SK-N-DZ (cell line): ENCODE measurements at regions not wholly inside any gene's neighbourhood (a gene's known extent, or its start where the extent isn't known, plus 50 kb on each side); places are given as distances from the start of the nearest gene placed in this dataset.

ENCODE experiments used
- DNase-seq: peaks from one replicate; pipeline ENCODE4 v3.0.0-alpha.2; 2015; ENCODE audit warnings: low spot score

DNA sequence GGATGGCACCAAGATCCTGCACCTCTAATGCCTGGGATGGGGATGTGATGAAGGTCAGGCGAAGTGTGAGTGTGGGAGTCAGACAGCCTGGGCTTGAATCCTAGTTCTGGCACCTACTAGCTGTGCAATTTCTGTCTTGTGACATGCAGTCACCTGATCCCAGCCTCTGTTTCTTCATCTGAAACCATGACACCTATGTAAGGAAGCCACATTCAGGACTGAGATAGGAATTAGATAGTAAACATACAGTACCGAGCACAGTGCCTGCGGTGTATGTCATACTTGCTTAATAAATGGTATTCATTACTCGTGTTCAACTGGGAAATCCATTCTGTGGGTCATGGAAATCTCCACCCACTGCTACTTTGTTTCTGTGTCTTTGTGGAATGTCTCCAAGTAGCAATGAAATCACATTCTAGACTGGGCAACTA lies 140.6 kb upstream of the STC2 start:
- no peak for DNase-seq

GRCh38 chr5:173466227-173466626 lies 138.0 kb upstream of the STC2 start:
- DNase-seq: no peak

GRCh38 chr5:173464813-173465212 lies 136.6 kb upstream of the STC2 start:
- DNase-seq: no peak

DNA sequence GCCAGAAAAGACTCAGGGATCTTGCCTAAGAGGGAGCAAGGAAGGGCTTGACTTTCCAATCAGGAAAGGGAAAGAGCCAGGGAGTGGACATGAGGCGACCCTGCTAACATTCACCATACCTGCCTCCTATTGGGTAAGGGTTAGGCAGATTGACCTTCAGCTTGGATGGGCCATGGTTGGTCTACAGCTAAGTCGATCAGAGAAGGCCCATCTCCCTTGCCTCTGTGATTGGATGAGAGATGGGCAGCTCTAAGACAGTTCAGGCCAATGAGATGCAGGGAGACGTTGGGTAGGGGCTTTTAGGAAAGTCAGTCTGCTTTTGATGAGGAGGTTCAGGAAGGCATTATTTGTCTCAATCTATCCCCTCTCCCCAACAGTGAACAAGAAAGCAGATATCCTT lies 135.0 kb upstream of the STC2 start:
- DNase-seq: no peak

DNA sequence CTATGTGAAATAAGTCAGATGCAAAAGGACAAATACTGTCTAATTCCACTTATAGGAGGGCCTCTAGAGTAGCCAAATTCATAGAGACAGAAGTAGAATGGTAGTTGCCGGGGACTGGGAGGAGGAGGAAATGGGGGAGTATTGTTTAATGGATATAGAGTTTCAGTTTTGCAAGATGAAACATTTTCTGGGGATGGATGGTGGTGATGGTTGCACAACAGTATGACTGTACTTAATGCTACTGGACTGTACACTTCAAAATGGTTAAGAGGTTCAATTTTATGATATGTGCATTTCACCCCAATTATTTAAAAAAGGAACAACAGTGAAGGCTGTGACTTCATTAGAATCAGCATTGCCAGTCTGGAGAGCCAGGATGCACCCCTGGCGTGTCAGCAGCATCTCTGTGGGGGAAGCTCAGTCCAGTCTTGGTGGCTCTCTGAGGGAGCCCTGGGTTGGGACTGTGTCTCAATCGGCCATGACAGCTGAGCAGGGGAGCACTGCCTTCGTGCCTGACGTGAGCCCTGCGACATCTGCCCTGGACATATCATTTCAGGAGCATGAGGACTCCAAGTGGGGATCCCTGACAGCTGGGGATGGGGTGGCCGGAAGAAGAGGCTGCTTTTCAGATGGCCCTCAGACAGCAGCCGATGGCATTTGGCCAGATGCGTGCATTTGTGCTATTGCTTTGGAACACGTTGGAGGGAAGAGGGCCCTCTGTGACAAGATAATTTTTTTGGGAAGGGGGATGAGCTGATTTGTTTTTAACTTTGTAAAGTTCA lies 130.8 kb upstream of the STC2 start:
- no peak for DNase-seq

DNA sequence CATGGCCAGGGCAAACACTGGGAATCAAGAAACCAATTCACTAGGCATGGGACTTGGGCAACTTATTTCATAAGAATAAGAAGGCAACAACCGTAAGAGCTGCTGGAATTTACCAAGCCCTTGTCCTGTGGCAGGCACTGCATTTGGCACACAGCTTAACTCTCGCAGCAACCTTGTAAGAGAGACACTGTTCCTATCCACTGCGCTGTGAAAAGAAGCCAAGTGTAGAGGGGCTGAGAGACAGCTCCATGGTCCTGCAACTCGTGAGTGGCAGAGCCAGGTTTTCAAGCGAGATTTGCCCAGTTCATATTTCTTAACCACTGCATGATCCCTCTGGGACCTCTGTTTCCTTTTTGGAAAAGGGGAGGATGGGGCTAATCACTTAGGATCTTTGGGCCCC lies 129.3 kb upstream of the STC2 start:
- DNase-seq: no peak

DNA sequence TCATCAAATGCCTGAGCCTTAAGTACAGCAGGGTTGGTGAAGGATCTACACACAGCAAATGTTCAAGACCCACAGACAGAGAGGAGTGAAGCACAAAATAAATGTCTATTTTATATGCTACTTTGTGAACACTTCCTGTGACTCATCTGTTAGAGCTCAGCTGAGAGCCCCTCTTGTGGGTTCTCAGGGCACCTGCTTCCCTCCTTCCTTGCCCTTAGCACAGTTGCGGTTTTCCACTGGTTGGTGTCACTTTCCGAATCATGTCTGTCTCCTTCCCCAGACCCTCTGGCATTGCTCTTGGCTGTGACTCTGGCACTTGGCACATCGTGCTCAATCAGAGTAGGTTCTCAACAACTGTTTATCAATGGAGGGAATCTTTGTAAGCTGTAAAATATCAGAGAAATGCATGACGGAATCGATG lies 128.5 kb upstream of the STC2 start:
- no peak for DNase-seq

- DNase-seq: no peak
Observed at GRCh38 chr5:173456181-173456580, 128.0 kb upstream of the STC2 start.

GRCh38 chr5:173455599-173455957 lies 127.4 kb upstream of the STC2 start:
- DNase-seq: no peak

DNA sequence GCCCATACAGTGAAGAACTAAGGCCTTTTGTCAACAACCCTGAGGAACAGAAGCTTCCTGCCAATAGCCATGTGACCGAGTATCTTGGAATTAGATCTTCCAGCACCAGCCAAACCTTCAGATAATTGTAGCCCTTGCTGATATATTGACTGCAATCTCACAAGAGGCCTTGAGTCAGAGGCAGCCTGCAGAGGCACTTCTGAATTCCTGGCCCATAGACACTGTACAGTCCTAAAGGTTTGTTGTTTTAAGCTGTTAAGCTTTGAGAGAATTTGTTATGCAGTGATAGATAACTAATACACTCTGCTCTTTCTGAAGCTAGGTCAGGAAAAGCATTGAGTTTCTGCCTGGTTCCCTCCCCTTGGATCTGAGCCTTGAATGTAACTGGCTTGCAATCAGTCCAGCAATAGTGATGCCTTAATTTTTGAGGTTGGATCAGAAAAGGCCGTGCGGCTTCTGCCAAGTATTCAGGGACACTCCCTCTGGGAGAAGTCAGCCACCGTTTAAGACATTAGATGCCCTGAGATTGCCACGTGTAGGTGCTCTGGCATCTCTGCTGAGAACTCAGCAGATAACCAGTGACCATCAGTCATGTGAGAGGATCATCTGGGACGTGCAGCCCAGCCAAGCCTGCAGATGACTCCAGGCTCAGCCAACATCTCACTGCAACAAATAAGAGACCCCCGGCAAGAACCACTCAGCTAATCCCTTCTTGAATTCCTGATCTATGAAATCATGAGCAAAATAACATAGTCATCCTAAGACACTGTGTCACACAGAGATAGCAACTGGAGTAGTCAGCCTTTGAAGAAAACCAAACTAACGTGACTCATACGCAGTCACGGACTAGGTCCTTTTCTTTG lies 126.8 kb upstream of the STC2 start:
- no peak for DNase-seq

GRCh38 chr5:173454361-173454735 lies 126.1 kb upstream of the STC2 start:
- no peak for DNase-seq

- DNase-seq: no peak
Observed at GRCh38 chr5:173453167-173453566, 125.0 kb upstream of the STC2 start.

DNA sequence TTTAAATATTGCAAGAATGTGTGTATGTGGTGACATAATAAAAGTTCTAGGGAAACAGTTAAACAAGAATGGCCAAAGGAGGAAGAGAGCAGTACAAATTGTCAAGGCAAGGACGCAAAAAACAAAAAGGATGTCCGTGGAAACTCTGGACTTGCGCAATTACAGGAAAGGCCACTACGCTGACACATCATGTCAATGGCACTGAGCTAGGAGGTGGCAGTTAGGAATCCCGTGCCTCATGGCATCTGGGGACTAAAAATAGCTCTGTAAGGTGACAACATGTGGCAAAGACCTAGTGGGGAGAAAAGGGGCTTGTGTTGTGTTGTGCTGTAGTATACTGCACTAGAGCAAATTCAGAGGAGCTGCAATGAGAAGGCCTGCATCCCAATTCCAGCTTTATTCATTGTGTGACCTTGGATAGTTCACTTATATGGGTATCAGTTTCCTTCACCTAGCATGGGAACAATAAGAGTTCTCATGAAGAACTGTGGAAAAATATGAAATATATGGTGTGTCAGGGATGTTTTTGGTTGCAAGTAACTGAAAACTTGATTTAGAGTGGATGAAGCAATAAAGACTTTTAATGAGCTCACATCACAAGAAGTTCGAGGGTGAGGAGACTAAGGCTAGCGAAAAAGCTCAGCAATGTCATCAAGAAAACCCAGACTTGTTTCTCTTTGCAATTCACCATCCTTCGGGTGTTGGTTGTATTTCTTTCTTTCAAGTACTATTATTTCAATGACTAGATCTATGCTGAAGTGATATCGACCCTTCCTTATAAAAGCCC lies 124.1 kb upstream of the STC2 start:
- no peak for DNase-seq

- DNase-seq: no peak
Observed at GRCh38 chr5:173451651-173452050, 123.4 kb upstream of the STC2 start.

DNA sequence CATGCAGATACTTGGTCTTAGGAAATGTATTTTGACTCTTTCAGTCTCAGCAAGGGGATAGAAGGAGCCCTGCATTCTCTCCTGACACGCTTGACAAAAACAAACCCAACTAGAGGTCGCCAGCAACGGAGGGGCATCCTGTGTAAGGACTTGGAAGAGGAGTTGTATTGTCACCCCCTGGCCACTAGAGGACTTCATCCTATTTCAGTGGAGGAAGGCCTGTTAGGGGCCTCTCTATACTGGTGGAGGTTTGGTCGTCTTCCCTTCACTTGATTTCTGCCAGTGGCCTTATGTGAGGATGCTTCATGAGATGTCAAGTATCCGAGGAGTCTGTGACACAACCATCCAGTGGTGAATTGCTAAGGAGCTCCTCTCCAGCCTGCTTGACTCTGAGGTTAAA lies 122.8 kb upstream of the STC2 start:
- DNase-seq: peak; percentile 19

DNA sequence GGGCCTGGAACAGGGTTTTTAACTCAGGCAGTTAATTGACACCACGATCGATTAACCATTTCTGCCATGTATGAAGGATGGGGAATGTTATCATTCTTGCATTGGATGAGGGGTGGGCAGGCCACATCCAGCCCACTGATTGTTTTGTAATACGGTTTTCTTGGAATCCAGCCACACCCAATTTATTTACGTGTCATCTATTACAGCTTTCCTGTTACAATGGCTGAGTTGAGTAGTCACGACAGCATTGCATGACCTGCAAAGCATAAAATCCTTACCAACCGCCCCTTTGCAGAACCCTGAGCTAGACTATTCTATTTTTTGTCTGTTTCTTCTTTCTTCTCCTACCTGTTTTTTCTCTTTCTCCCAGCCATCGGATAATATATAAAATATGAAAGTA lies 122.0 kb upstream of the STC2 start:
- no peak for DNase-seq

- no peak for DNase-seq
Observed at GRCh38 chr5:173448856-173449255, 120.6 kb upstream of the STC2 start.

- DNase-seq: no peak
Observed at GRCh38 chr5:173443971-173444370, 115.8 kb upstream of the STC2 start.

- DNase-seq: no peak
Observed at GRCh38 chr5:173441053-173441628, 112.9 kb upstream of the STC2 start.

- DNase-seq: no peak
Observed at GRCh38 chr5:173438951-173439350, 110.7 kb upstream of the STC2 start.

GRCh38 chr5:173435447-173435846 lies 107.2 kb upstream of the STC2 start:
- DNase-seq: no peak

DNA sequence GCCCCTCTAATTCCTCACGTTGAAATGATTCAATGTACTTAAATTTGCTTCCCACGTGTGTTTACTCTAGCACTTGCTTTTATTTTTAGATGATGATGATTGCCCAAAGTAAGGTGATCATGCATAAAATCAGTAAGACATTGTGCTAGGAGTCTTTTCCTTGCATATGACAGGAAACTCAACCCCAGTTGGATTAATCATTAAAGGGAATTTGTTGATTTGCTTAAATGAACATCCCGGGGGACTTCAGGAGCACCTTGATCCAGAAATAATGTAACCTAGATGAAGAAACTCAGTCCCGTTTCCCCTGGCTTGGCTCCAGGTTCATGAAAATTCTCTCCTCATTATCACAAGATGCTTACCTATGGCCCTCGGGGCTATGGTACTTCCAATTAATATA lies 106.1 kb upstream of the STC2 start:
- DNase-seq: no peak
